NOMO-1 treated with dmso at 0.1 percent for 144 hours (cell line): ENCODE measurements at regions not wholly inside any gene's neighbourhood (a gene's known extent, or its start where the extent isn't known, plus 50 kb on each side); places are given as distances from the start of the nearest gene placed in this dataset.

ENCODE experiments used
- DNase-seq: peaks from one replicate; lab custom pipeline; 2025; ENCODE audit not compliant: unreplicated experiment; lab: John Stamatoyannopoulos, UW

- no peak for DNase-seq
Observed at GRCh38 chr2:18639756-18640453, 50.5 kb upstream of the NT5C1B start.
